LNCAP (cell line): ENCODE measurements at regions not wholly inside any gene's neighbourhood (a gene's known extent, or its start where the extent isn't known, plus 50 kb on each side); places are given as distances from the start of the nearest gene placed in this dataset.

Experiments used
- CTCF ChIP-seq: fragments of 450-650 bp; IDR thresholded peaks from 2 replicates; pipeline ENCODE4 v1.5.1; 2017; ENCODE audit warnings: mild to moderate bottlenecking

GRCh38 chr12:126117502-126117901, 1052.3 kb downstream of the AACS start:
- TF ChIP-seq CTCF, result no peak

DNA sequence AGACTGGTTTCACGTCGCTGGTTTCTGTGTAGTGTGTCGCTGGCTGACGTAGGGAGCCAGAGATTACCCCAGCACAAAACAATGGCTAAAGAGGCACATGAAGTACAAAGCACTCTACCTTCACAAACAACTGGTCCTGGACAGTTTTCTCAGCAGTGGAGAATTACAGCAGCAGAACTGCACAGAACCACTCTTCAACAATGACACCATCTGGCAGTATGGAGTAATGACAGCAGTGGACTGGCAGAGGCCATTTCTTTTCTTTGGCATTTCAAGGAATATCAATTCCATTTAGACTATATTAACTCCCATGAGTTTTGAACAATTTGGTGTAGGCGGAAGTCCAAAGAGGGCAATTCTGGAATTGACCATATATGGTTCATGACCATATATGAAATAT, 1074.1 kb downstream of the AACS start:
- TF ChIP-seq CTCF, result peak; percentile 40; the same call in 1 of the 2 replicates

- no peak for TF ChIP-seq CTCF
Observed at GRCh38 chr12:126144603-126145002, 1079.4 kb downstream of the AACS start.

GRCh38 chr12:126147321-126147720, 1082.1 kb downstream of the AACS start:
- TF ChIP-seq CTCF, result no peak

- TF ChIP-seq CTCF, result no peak
Observed at GRCh38 chr12:126156806-126157574, 1091.8 kb downstream of the AACS start.

DNA sequence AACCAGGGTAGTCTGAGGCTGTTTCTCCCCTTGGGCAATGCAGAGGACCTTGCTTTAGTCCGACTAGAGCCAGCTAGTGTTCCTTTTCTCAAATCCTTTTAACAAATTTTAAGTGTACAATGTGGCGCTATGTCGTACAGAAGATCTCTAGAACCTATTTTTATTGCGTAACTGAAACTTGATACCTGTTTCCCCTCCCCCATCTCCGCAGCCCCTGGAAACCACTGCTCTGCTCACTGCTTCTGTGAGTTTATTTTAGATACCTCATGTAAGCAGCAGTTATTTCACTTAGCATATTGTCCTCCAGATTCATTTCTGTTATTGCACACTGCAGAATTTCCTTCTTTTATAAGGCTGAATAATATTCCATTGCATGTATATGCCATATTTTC, 1092.3 kb downstream of the AACS start:
- TF ChIP-seq CTCF, result no peak

- no peak for TF ChIP-seq CTCF
Observed at GRCh38 chr12:126159139-126159538, 1093.9 kb downstream of the AACS start.

DNA sequence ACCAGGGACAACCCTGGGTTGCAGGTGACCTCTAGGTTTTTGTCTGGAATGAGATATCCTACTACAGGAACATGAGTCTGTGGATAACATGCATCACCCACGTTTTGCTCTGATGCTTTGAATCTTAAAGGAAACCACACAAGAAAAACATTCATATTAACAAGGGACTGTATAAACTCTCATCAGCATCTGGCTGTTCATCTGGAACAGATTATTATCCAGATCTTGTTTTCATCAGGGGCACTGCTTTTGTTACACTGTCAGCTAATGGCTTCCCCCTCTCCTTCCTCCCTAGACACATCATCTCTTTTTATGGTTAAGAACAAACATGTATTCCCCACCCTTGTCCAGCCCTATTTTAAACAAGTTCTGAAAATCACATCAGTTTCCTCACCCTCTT, 1095.7 kb downstream of the AACS start:
- TF ChIP-seq CTCF, result no peak
